OCI-LY7 (cell line): ENCODE measurements at regions not wholly inside any gene's neighbourhood (a gene's known extent, or its start where the extent isn't known, plus 50 kb on each side); places are given as distances from the start of the nearest gene placed in this dataset.

ENCODE experiments used
- CTCF ChIP-seq: fragments of 200-600 bp; sonication (generic); conservative IDR thresholded peaks from 2 replicates; pipeline ENCODE4 v1.5.1; 2014; ENCODE audit warnings: mild to moderate bottlenecking, antibody characterized with exemption, low read length, moderate library complexity, mixed read lengths
- EZH2phosphoT487 ChIP-seq: fragments of 200-600 bp; sonication (generic); IDR thresholded peaks from 2 replicates; pipeline ENCODE4 v1.6.1; 2018; ENCODE audit warnings: low read depth, borderline replicate concordance, mild to moderate bottlenecking, mixed run types, antibody characterized with exemption, low read length, moderate library complexity, mixed read lengths

DNA sequence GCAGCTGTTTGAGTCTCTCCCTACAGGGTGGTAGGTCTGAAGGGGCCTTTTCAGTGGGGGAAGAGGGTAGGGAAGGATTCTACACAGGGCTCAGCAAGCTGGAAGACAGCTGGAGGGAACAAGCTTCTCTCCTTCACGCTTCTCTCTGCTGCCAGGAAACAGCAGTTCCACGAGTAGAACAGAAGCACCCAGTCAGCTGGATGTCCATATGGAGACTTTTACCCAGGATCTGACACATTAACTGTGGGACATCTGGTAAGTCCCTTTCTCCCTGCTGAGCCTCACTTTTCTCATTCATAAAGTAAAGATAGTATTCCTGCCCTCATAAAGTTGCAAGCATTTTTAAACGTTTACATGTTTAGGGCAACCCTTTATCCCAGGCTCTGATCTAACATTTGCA lies 280.3 kb downstream of the OMA1 start:
- TF ChIP-seq CTCF, result no peak
- no peak for TF ChIP-seq EZH2phosphoT487
